ENCODE measurements at regions not wholly inside any gene's neighbourhood (a gene's known extent, or its start where the extent isn't known, plus 50 kb on each side); places are given as distances from the start of the nearest gene placed in this dataset.
"Not testable (repeated sequence)": the region's sequence is repeated elsewhere in the genome, so short reads cannot be mapped to it uniquely, and the experiment has no call there.

DNA sequence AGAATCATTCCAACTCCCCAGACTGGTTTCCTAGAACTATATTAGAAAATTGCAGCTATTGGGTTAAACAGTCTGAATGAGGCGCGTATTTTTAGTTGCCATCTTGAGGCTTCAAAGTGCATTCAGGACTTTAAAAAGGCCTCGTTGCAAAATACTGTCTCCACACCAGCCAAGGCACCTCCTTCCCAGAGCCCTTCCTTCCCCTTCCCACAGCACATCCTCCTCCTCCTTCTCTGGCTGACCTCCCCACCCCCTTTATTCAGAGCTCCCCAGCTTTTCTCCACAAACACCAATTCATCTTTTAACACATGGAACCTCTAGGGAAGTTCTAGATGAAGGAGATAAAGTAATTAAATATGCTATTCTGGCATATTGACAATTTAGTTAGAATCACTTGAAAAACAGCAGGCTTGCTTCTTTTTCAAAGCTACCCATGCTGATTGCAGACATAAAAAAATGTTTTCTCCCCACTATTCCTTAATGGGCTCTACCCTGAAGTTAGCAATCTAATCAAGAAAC lies 90.3 kb downstream of the RTP5 start:
- DNase-seq = no peak

DNA sequence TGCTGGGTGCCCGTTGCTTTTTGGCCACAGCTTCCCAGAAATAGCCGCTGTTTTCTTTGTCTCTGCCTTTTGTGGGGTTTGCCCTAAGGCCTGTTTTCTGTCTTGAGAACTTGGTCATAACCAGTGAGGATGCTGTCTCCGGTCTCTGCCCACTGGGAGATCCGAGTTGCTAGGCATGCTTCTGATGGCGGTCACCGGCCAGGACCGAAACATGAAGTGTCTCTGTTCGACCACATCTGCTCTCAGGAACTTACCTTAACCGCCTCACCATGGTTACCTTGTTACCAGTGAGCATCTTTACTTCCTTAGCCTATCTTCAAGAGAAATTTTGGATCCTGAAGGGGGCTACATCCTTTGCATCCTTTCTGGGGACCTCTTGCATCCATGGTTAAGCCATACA lies 91.9 kb downstream of the RTP5 start:
- no peak for DNase-seq

DNA sequence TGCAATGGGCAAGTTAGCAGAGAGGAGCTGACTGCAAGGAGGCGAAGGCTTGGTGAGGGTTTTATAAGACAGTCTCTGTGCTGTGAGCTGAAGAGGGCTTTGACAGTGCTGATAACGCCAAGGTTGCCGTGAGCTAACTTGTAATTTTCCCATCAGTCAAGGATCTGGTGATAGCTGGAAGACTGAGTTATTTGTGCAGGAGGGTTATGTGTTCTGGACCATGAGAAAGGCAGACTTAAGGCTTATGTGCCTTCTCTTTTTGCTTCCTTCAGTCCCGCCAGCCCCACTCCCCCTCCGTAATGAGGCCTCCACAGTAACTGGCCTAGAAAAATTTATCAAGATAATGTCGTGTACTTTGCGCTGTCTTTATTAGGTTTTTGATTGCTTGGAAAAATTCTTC lies 94.6 kb downstream of the RTP5 start:
- no peak for DNase-seq

DNA sequence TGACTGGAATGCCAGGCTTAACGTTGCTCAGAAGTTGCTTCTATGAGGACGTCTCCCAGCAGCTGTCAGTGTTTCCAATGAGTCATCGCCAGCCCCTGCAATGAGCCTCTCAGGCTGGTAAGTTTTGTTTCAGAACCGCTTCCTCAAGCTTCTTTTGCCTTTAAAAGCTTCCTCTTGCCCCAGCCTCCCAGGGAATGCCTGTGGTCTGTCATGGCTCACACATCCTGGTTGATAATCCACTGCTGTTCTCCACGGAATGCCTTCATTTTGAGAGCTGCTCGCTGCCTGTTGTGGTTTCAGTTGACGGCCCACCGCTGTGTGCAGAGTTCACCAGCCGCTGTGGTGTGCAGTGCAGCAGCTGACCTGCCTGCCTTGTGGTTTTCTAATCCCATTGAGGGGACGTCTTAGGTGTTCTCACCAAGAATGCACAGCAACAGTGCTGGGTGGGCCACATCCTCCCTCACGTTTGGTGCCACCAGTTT lies 96.4 kb downstream of the RTP5 start:
- peak; percentile 77 to 81 for DNase-seq

- peak in 1 of 2 experiments; percentile 23 for DNase-seq
Measured at GRCh38 chr2:241966647-241967466, 97.3 kb downstream of the RTP5 start.

DNA sequence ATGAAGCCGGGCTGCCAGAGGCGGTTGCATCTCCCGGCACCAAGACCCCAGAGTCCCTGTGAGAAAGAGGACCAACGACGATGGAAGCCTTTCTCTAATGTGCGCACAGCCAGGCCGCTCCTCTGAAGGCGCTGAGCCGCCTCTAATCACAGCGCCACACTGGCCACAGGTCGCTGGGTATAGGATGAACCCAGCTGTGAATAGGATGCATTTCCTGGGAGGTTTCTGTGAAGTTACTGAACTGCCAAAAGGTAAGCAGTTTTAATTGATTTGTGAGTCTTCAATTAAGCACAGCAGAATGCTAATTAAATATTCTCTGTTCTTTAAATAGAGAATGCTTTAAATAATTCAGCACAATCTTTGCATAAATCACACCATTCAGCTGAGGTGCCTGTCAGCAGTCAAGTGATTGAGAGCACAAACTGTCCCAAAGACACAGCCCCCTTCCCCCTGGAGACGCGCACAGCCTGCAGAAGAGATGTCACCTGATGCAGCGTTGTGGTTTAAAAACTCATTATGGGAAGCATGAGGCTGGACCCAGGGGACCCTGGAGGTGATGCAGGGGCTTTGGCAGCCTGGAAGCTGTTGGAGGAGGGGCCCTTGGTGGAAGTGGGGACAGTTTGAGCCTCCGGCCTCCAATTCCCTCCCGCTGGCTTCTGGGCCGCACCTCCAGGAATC lies 98.1 kb downstream of the RTP5 start:
- no peak for DNase-seq

- DNase-seq = no peak
Measured at GRCh38 chr2:241968417-241968816, 98.9 kb downstream of the RTP5 start.

DNA sequence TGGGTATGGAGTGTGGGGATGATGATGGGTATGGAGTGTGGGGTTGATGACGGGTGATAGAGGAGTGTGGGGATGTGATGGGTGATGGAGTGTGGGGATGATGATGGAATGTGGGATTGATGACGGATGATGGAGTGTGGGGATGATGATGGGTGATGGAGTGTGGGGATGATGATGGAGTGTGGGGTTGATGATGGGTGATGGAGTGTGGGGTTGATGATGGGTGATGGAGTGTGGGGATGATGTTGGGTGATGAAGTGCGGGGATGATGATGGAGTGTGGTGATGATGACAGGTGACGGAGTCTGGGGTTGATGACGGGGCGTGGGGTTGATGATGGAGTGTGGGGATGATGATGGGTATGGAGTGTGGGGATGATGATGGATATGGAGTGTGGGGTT lies 99.7 kb downstream of the RTP5 start:
- not testable (repeated sequence) for DNase-seq

- no peak for DNase-seq
Measured at GRCh38 chr2:241970716-241971115, 101.2 kb downstream of the RTP5 start.

DNA sequence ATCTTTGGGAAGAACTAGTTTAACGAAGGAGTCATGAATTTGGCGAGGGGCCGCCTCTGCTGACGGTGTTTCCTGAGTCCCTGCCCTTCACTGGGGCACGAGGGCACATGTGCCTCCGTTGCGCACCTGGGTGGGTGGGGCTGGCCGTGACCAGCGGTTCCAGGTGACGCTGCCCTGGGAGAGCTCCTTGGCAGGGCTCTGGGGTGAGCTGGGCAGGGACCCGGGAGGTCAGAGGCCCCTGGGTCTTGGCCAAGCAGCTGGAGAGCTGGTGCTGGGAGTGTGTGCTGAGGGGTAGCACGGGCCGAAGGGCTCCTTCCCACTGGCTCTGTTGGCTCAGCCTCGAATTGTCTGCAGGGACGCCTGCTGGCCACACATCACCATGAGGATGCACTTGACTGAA lies 104.6 kb downstream of the RTP5 start:
- DNase-seq = no peak

GRCh38 chr2:241974851-241975592 lies 105.5 kb downstream of the RTP5 start:
- no peak for DNase-seq

DNA sequence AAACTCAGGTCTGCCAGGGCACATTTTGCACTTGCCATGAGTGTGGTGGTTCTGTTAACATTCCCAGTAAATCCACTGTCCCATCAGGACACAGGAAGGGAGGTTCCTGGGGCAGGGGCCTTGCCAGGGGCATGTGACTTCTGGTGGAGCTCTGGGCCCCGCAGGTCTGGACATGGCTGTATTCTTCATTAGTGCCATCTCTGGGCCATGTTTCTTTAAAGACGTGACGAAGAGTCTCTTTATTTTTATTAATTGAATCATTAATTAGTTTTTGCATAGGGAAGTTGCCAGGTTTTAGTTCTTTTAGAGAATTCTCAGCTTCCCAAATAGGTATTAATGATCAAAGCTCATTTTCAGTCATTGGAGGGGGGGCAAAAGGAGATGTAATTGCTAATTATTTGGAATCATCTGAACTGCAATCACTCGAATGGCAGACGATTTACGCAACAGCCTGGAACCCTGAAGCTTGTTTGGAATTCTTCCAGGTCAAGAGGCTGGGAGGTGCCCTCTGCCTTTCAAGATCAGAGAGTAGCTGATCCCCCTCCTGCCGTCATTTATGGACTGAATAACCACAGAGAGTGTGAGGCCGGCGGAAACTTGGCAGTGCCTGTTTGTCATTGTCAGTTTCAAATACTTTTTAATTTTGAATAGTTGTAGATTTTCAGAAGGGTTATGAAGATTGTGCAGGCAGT lies 106.2 kb downstream of the RTP5 start:
- no peak for DNase-seq

DNA sequence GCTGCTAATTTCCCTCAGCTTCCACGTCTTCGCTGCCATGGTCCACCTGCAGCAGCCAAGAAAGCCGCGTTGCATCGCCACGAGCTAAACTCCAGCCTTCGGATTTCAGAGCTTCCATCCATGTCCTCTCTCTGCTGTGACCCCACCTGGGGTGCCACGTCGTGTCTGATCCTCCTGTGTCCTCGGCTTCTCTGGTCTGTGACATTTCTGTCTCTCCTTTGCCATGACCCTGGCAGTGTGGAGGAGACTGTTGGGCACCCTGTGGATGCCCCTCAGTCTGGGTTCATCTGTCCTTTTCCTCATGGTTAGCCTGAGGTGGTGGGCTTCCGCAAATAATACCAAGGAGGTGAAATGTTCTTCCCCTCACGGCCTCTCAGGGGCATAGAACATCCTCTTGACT lies 106.8 kb downstream of the RTP5 start:
- no peak for DNase-seq

- no peak for DNase-seq
Measured at GRCh38 chr2:241977557-241978300, 108.2 kb downstream of the RTP5 start.

DNA sequence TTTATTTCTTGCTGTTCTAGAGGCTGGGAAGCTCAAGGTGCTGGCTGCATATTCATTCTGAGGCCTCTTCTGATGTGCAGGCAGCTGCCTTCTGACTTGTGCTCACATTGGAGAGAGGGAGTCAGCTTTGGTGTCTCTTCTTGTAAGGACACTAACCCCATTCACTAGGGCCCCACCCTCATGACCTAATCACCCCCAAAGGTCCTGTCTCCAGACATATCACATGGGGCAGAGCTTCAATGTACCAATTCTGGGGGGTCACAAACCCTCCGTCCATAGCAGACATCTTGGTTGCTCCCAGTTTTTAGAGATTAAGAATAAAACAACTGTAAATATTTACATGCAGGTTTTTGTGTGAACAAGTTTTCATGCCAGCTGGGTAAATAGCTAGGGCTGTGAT lies 109.1 kb downstream of the RTP5 start:
- DNase-seq = no peak

- DNase-seq = no peak
Measured at GRCh38 chr2:241980193-241980592, 110.7 kb downstream of the RTP5 start.

- DNase-seq = no peak
Measured at GRCh38 chr2:241981076-241981700, 111.7 kb downstream of the RTP5 start.

- no peak for DNase-seq
Measured at GRCh38 chr2:241982706-241983570, 113.4 kb downstream of the RTP5 start.

GRCh38 chr2:241983571-241984270 lies 114.2 kb downstream of the RTP5 start:
- no peak for DNase-seq

DNA sequence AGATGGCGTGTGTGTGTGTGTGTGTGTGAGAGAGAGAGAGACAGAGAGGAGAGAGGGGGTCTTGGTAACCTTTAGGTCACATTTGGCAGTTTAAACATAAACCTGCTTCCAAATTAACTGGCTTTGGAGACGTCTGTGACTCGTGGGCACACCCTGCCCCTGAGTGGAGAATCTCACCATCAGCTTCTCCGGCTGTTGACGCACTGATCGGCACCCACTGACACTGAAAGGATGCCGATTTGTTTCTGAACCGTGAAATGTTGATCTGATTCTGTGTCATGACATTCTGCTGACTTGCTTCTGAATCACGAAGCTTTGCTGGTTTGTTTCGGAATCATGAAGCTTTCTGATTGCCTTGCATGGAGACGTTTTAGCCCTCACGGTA lies 114.7 kb downstream of the RTP5 start:
- no peak for DNase-seq
